GM10266 (cell line): ENCODE measurements at regions not wholly inside any gene's neighbourhood (a gene's known extent, or its start where the extent isn't known, plus 50 kb on each side); places are given as distances from the start of the nearest gene placed in this dataset.

Source experiments
- DNase-seq: peaks from one replicate; pipeline ENCODE4 v3.0.0; 2012; ENCODE audit errors: extremely low spot score
- TF ChIP-seq, protein P1 (sequence below): IDR thresholded peaks from 2 replicates; pipeline ENCODE4 v1.5.1; 2012; ENCODE audit warnings: mild to moderate bottlenecking, low read depth; ENCODE audit not compliant: control insufficient read depth, insufficient read depth; ENCODE audit errors: missing control alignments

DNA sequence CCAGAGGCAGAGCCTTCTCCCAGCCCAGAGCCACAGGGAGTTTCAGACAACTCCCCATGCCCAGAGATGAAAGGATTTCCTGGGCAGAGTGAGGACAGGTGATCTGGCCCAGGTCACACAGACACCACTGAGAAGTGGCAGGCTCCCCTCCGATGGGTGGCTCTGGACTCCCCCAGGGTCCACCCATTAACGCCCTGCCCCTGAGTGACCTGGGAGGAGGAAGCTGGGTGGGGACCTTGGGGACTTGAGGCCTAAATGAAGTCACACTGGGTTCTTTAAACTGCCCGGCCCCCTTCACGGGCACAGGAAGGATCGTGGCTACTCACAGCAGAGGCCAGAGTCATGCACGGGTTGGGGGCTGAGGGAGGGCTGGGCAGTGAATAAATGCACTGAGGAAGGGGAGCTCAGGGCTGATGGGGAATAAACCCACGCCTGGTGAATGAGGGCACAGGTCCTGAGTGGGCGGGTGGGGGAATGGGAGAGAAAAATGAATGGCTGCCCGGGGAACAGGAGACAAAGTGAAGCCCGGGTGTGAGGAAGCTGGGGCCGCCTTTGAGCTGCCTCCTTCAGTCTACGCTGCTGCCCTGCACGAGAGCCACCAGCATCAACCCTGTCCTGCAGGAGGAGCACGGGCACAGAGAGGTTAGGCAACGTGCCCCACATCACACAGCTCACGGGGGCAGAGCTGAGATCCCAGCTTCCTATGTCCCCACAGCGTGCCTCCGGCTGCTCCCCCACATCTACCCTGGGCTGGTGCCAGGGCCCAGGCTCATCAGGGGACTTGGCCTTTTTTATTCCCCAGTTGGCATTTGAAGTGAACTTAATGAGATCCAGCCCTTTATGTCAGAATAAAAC lies 404.3 kb downstream of the MATN1 start:
- TF ChIP-seq, protein P1, sequence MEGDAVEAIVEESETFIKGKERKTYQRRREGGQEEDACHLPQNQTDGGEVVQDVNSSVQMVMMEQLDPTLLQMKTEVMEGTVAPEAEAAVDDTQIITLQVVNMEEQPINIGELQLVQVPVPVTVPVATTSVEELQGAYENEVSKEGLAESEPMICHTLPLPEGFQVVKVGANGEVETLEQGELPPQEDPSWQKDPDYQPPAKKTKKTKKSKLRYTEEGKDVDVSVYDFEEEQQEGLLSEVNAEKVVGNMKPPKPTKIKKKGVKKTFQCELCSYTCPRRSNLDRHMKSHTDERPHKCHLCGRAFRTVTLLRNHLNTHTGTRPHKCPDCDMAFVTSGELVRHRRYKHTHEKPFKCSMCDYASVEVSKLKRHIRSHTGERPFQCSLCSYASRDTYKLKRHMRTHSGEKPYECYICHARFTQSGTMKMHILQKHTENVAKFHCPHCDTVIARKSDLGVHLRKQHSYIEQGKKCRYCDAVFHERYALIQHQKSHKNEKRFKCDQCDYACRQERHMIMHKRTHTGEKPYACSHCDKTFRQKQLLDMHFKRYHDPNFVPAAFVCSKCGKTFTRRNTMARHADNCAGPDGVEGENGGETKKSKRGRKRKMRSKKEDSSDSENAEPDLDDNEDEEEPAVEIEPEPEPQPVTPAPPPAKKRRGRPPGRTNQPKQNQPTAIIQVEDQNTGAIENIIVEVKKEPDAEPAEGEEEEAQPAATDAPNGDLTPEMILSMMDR = no peak
- DNase-seq = no peak

DNA sequence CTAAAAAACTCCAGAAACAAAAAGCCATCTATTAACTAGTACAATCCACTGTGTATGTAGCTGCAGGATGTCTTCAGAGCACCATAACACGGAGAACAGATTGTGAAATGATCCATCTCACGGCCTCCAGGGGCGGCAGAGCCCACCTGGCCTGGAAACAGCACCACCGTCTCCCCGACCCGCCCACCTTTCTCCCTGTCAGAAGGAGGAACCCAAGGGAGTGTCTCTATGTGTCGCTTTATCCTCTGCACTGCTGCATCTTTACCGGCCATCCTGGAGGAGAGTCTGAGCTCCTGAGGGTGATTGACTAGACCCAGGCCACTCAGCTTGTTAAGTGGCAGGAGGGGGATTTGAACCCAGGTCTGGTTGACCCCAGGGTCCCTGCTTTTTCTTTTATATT lies 405.0 kb downstream of the MATN1 start:
- no peak for DNase-seq
- TF ChIP-seq, protein P1 = no peak

DNA sequence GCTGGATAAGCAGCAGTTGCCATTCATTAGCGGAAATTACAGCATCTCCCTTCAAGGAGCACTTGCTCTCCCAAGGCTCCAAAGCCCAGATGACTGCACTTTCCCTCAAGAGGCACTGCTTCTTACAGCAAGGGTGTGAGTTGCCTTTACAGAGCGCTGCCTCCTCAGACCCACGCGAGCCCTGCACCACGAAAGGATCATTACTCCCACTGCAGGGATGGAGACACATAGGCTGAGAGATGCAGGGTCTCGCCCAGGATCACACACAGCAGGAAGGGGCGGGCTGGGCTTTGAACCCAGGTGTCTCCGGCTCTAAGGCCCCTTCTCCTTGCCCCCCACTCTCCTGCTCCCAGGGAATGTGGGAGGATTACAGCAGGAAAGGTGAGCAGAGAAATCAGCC lies 405.5 kb downstream of the MATN1 start:
- no peak for DNase-seq
- TF ChIP-seq, protein P1 = no peak

DNA sequence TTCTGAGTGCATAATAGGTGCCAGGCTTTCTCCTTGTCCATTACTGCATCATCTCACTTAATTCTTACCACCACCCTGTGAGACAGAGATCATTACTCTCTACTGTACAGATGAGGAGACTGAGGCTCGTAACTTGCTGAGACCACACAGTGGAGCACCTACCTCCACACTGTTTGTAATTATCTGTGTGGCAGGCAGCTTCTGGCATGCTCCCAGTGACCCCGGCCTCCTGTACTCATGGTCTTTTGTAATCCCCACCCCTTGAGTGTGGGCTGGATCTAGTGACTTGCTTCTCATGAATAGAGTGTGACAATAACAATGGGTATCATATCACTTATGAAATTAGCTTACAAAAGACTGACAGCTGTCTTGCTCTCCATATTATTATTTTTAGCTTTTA lies 407.3 kb downstream of the MATN1 start:
- DNase-seq = no peak
- TF ChIP-seq, protein P1 = no peak

DNA sequence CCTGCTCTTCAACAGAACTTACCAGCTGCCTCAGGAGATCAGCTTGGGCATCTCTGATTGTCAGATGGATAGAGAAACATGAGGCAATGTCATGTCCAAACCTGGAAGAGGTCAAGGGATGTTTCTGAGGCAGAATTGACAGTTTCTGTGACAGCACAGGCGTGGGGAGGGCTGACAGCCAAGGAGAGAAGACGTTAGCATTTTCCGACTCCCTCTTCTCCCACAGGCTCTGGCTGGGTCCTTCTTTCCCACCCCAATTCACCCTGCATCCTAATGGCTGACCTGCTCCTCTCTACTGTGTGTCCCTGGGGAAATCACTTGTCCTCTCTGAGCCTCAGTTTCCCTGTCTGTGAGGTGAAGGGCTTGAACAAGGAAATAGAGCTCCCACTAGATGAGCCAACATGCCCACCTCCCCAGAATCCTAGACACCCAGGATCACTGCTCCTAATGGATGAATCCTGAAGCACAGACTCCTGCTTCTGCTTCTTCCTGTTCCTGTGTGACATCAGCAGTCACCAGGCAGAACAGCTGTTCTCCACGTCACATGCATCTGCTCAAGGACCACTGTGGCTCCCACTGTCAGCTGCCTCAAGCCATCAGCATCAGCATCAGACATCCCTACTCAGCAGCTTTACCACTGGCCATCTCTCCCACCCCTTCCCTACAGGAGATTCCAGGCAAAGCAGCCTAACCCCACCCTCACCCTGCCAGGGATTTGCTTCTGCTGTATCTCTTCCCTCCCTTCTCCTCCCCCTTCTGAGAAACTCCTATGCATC lies 408.0 kb downstream of the MATN1 start:
- TF ChIP-seq, protein P1 = no peak
- no peak for DNase-seq

DNA sequence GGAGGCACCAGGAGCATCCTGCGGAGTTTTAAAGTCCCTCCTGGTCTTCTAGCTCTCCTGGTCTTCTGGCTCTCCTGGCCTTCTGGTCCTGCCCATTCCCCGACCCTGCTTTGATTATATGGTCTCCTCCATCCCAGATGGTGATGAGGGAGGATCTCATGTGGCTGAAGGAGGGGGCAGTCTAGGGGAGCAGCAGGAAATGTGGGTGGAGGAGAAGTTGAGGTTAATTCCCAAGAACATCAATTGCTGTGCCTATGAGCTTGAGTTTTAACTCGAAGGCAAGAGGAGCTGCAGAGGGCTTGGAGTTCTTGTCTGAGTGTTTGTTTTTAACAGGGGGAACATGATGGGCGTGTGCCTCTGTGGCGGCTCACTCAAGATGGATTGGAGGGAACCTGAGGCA lies 408.8 kb downstream of the MATN1 start:
- TF ChIP-seq, protein P1 = no peak
- no peak for DNase-seq

DNA sequence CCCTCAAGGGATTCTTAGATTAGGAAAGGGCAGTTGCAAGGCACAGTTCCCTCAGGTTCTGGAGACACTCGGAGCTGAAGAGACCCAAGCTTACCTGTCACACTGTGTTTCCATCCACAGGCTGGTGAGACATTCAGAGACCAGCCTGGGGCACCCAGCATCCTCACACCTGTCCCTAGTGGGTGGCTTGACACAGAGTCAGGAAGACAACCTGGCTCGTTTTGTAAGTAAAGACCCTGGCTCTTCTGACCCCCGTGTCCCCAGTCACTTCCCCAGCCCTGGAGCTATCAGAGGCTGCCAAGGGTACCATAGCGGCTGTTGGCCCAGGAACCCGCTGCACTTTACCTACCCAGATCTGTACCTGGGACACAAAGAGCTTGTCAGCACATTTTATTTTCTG lies 409.8 kb downstream of the MATN1 start:
- TF ChIP-seq, protein P1 = no peak
- DNase-seq = no peak
